Glomerular endothelial cell (primary cell): ENCODE measurements at regions not wholly inside any gene's neighbourhood (a gene's known extent, or its start where the extent isn't known, plus 50 kb on each side); places are given as distances from the start of the nearest gene placed in this dataset.
"Not testable (repeated sequence)": the region's sequence is repeated elsewhere in the genome, so short reads cannot be mapped to it uniquely, and the experiment has no call there.

Experiments
- DNase-seq: peaks from one replicate; pipeline ENCODE4 v3.0.0-alpha.2; 2011; ENCODE audit warnings: low read depth, low spot score; ENCODE audit errors: extremely low read depth

GRCh38 chr9:81811688-81812087, 116.5 kb upstream of the SPATA31D4 start:
- DNase-seq: not testable (repeated sequence)

DNA sequence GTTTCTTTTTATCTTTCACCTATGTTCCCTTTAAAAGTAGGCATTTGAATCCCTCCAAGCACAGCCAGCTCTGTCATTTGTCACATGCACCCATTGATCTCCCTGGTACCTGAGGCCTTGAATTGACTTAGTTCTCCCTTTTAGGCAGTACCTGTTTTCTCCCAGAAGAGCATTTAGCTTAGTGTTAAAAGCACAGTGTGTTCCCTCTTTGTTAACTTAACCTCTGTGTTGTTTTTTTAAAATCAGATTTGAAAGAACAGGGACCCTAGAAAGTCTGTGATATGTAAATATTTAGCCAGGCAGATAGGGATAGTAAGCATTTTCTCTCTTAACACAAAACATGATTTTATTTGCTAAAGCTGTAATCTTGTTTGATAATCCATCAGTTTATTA, 113.8 kb upstream of the SPATA31D4 start:
- DNase-seq: no peak

DNA sequence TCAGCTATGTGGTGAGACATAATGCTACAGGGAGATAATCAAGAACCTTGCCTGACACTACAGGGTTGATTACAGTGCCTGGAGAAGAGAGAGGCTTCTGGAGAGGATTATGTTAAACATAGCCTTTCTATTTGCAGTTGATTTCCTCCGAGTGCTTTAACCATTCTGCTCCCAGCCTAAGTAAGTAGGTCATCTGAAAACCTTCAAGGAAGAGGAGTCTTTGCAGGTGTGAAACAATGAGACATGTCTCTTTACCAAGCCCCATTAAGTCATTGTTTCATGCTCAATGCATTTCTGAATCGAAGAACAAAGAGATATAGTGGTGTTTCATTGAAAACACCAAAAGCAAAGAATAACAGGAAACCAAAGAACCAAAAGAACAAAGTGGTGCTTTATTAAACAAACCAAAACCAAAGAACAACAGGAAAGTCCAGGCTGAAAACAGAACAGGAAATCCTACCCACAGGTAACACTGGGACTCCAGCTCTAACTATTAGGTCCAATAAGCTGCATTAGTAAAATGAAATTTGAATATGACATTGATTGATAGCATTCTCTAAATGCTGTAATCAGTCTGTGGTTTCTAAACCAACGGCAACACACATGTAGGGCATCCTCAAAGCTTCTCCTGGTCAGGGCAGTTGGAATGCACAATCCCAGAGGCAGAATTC, 113.3 kb upstream of the SPATA31D4 start:
- no peak for DNase-seq

DNA sequence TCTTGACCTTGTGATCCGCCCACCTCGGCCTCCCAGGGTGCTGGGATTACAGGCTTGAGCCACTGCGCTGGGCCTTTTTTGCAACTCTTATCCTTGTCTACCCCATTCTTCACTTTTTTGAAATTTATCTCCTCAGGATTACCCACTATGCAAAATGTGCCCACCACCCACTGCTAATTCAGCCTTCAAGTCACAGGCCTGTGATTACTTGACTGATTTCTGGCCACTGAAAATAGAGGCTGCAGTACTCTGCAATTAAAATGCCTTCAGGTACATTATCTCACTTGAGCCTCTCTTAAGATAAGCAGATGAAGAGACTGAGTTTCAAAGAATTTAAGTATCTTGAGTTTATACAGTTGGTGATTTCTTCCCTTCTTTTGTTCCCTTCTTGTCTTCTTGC, 112.4 kb upstream of the SPATA31D4 start:
- no peak for DNase-seq

GRCh38 chr9:81819155-81819554, 109.1 kb upstream of the SPATA31D4 start:
- no peak for DNase-seq

DNA sequence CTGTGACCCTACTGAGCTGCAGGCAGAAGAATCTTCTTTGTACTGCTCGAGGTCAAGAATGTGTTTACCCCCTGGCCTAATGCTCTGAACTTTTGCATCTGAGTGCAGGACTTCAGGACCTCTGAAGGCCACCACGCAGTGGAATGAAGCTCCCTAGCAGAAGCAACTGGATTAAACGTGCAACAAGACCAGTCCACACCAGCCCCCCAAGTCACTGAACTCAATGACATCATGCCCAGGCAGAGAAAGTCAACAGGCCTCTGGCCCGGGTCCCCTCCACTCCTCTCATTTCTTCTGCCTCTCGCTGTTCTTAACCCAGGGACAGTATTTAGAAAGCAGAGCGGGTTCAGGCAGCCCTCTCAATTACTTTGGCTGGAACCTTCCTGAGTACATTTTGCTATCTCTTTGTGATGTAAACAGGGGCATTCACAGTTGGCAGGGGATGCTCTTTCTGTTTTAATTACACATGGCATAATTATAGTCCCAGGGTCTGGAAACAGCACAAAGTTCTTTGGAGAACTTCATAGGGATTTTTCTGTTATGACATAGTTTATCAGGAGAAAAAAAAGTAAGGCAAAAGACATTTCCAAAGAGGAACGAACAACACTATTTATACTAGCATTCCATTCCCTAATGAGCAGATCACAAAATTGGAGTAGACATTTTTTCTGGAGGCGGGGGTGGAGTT, 108.2 kb upstream of the SPATA31D4 start:
- DNase-seq: no peak

- no peak for DNase-seq
Observed at GRCh38 chr9:81822301-81822865, 105.8 kb upstream of the SPATA31D4 start.

DNA sequence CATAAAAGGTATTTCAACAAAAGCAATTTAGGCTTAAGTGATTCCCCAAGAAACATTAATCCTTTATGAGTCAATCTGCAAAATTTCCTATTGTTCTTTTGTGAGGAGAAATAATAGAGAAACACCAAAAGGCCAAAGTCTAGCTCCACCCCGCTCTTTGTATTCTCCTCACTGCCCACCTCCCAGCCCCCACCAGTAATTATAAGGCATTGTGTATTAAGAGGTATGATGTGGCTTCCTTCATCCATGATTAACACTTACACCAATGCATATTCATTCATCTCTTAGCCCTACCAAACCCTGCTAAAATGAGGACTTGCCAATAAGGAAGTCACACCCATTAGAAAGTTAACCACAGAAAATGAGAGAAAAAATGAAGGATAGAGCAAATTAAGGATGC, 105.3 kb upstream of the SPATA31D4 start:
- no peak for DNase-seq

DNA sequence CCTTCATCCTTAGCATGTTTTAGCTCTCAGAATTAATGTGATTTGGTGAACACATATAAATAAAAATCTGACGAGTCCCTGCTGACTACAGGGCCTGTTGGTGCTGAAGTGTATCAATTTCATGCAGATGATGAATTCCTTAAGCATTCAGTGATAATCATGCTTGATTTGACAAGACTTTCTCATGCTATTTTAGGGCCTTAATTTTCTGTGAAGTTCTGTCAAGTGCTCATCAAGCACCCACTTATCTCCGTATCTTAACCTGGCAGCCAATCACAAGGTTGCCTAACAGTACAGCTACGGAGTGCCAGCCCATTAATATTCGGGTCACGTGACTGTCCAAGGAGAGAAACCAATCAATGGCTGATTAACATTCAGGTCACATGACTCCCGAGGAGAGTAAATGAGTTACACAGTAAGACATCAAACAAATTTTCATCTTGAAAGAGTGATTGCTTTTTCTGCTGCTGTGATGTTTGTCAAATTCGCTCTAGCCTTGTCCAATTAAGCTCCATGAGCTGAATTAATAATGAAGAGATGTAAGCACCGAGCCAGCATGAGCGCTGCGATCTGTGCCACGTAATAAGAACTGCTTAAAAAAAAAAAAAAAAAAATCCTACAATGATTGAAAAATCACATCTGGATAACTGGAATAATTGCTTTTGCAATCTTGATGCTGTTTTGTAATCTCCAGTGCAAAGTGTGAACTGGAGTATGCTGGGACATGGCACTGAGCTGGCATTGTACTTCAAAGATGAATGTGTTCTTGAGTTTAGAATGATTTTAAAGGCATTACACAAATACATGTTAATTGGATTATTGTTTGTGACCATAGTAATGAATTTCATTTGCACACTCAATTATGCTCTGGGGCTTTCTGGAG, 104.3 kb upstream of the SPATA31D4 start:
- no peak for DNase-seq

GRCh38 chr9:81824802-81825730, 103.2 kb upstream of the SPATA31D4 start:
- DNase-seq: no peak

DNA sequence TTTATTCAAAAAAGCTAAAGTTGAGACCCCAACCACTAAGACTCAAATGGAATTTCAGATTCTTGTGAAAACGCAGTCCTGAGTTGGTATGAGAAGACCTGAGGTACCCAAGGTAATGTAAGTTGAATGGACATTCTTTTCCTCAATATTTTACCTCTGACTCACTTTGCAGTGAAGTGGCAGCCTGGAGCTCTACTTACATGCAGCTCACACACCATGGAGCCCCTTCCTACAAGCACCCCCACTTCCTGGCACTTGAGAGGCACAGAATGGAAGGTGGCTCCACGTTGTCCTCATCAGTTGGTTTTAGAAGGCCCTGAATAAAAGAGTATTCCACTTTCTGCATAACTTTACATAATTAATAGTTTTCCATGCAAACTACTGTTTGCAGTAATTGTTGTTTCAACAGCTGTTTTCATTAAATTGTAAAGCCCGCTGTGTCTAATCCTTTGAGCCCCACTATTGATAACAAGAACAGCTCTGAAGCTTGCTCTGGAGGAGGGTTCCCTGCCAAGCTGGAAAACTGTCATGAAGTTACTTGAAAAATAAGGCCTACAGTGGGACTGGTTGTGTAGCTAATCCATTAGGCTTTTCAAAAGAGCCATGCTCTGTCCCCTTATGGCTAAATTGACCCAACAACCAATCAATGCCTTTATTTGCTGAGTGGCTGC, 102.2 kb upstream of the SPATA31D4 start:
- no peak for DNase-seq

DNA sequence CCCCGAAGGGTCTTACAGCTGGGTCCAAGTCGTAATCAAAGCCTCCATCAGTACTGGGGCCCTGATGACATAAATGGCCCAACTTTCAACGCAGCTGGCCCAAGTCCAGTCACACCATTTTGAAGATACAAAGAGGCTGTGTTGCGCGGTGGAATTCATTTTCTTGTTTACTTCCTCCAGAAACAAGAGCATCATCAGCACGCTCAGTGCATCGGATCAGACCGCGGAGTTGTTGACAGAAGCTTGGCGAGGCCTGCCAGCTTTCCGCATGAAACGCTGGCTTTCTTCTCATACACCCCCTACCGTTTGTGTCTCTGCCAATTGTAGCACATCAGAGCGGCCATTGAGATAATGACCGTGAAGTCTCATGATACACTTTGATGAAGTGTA, 101.7 kb upstream of the SPATA31D4 start:
- DNase-seq: no peak

- no peak for DNase-seq
Observed at GRCh38 chr9:81827616-81828296, 100.5 kb upstream of the SPATA31D4 start.

DNA sequence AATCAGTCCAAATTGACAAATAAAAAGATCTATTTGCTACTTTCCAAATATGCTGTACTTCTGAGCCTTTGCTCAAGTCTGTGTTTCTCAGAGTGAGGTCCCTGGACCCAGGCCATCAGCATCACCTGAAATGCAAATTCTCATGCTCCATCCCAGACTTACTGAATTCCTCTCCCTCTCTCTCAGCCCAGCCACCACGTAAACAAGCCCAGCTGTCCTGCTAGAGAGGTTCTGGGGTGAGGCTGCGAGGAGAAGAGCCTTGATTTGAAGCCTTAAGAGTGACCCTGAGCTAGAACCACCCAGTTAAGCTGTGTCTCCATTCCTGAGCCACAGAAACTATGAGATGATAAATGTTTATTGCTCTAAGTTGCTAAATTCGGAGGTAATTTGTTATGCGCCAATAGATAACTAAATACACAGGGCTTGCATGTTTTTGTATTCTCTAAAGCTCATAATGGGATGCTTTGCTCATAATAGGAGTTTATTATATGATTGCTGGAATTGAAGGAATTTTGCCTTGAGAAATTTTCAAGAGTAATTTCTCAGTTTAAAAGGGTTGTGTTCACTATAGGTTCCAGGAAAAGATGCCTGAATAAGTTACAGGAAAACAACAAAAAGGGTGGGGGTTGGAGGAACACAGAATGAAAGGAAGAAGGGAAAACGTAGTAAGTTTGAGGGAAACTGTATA, 98.9 kb upstream of the SPATA31D4 start:
- DNase-seq: no peak

DNA sequence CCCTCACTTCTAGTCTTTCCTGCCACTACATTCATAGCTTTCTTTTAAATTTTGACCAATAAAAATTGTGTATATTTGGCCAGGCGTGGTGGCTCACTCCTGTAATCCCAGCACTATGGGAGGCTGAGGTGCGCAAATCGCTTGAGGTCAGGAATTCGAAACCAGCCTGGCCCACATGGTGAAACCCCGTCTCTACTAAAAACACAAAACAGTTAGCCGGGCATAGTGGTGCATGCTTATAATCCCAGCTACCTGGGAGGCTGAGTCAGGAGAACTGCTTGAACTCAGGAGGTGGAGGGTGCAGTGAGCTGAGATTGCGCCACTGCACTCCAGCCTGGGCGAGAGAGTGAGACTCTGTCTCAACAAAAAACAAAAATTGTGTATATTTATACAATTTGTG, 97.8 kb upstream of the SPATA31D4 start:
- not testable (repeated sequence) for DNase-seq

GRCh38 chr9:81832571-81833285, 95.5 kb upstream of the SPATA31D4 start:
- no peak for DNase-seq

DNA sequence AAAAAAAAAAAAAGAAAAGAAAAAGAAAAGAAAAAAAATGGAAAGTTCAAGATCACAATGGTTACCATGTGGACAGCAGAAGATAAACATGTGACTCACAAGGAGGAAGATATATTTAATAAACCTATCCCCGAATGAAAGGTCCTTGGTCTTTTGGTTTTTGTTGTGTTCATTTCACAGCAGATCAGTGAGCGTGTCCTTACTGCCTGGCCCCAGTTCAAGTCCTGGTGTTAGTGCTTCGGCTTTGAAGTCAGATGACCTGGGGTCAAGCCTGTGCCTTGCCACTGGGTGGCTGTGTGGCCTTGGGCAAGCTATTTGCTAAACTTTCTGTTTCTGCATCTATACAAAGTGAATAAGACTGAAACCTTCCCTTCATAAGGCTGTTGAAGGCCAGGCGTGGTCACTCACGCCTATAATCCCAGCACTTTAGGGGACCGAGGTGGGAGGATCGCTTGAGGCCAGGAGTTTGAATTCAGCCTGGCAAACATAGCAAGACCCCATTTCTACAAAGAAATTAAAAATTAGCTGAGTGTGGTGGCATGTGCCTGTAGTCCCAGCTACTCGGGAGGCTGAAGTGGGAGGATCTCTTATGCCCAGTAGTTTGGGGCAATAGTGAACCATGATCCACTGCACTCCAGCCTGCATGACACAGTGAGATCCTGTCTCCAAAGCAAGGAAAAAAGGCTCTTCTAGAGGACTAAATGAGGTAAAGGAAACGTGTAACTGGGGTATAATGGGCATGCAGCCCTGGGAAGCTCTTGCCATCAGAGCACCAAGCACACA, 94.5 kb upstream of the SPATA31D4 start:
- no peak for DNase-seq
